ENCODE measurements at regions not wholly inside any gene's neighbourhood (a gene's known extent, or its start where the extent isn't known, plus 50 kb on each side); places are given as distances from the start of the nearest gene placed in this dataset.

DNA sequence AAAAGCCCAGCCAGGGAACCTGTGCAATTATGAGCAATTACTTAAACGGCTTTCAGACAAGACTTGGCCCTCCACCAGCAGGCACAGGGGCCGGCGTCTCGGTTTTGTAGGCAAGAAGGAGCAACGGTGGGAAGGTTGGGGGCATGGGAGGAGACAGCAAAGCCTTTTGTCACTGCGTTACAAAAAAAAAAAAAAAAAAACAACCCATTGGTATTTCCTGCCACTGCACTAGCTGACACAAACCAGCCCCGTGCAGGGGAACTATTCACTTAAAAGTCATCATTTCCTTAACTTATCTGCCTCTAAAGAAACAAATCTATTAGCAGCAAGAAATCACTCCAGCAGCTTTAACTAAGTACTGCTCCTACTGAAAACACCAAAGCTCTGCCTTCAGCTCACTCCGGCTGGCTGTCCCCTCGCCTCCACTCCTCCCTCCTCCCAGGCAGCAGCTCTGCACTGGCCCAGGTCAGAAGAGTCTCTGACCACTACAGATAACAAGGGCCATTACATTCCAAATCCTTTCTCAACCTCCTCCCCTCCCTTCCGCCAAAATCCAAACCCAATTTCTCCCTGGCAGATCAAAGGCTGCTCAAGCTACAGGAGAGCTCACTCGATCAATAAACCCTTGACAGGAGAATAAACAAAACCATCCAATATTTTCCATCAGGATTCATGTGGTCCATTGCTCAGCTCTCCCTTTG is 105.2 kb upstream of the CDKN3 start:
- intact Hi-C loops (cut with micrococcal nuclease), result no loop called here
- ATAC-seq, result no peak
- Histone ChIP-seq H3K36me3 (ENCODE audit: control insufficient read depth in 2 of 3, insufficient read depth in 3 of 3, low read length in 3 of 3) (no peaks in the 10 kb centered on the region), H3K4me1 (ENCODE audit: control insufficient read depth in 2 of 2, insufficient read depth in 2 of 2, low read length in 2 of 2) (no peaks in the 10 kb centered on the region), H3K9me3 (ENCODE audit: control insufficient read depth in 2 of 3, low read length in 3 of 3) (peaks cover 0 to 5% (median 0%) of the 10 kb centered on the region in 3 experiments), H3K27me3 (ENCODE audit: control insufficient read depth in 2 of 2, insufficient read depth in 2 of 2, low read length in 2 of 2) (no peaks in the 10 kb centered on the region), H3K4me3 (ENCODE audit: low read length) (no peak overlapping the region), H3K27ac (ENCODE audit: low read depth, low read length) (no peak overlapping the region)
- Mint-ChIP-seq H3K4me1 (no peaks in the 10 kb centered on the region), H3K27ac (no peak overlapping the region), H3K4me3 (no peak overlapping the region), H3K27me3 (peaks cover 18 to 41% (median 28%) of the 10 kb centered on the region in 5 donors), H3K9me3 (peaks cover 0 to 14% (median 5%) of the 10 kb centered on the region in 11 donors), H3K36me3 (peaks cover 0 to 4% (median 0%) of the 10 kb centered on the region in 5 donors)
- POLR2A ChIA-PET, result no interaction called here
- DNase-seq, result no peak
- CTCF ChIA-PET, result no interaction called here

DNA sequence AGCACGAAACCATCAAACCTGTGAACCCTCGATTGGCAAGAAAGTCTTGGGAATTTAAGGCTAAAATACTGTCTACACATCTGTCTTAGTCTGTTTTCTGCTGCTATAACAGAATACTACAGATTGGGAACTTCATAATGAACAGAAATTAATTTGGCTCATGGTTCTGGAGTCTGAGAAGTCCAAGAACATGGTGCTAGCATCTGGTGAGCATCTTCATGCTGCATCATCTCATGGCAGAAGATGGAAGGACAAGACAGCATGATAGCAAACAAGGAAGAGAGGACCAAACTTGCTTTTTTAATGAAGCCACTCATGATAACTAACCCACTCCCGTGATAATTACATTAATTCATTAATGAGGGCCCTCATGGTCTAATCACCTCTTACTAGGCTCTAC is 102.0 kb upstream of the CDKN3 start:
- DNase-seq (no peak), ATAC-seq (no peak)
- H3K4me3 ChIP-seq (ENCODE audit: low read length), result no peak overlapping the region
- Mint-ChIP-seq H3K4me3 (no peak overlapping the region), H3K36me3 (peaks cover 0 to 4% (median 0%) of the 10 kb centered on the region in 5 donors), H3K27ac (no peak overlapping the region), H3K27me3 (peaks cover 25 to 43% (median 35%) of the 10 kb centered on the region in 5 donors), H3K9me3 (peaks cover 0 to 14% (median 5%) of the 10 kb centered on the region in 11 donors), H3K4me1 (no peaks in the 10 kb centered on the region)
- H3K4me1 ChIP-seq (ENCODE audit: control insufficient read depth in 2 of 2, insufficient read depth in 2 of 2, low read length in 2 of 2), result no peaks in the 10 kb centered on the region
- H3K27me3 ChIP-seq (ENCODE audit: control insufficient read depth in 2 of 2, insufficient read depth in 2 of 2, low read length in 2 of 2), result no peaks in the 10 kb centered on the region
- no peaks in the 10 kb centered on the region for H3K36me3 ChIP-seq (ENCODE audit: control insufficient read depth in 2 of 3, insufficient read depth in 3 of 3, low read length in 3 of 3)
- intact Hi-C loops (cut with micrococcal nuclease), result no loop called here
- ChIA-PET POLR2A (no interaction called here), CTCF (no interaction called here)
- no peak overlapping the region for H3K27ac ChIP-seq (ENCODE audit: low read depth, low read length)
- H3K9me3 ChIP-seq (ENCODE audit: control insufficient read depth in 2 of 3, low read length in 3 of 3), result peaks cover 0 to 5% (median 0%) of the 10 kb centered on the region in 3 experiments

DNA sequence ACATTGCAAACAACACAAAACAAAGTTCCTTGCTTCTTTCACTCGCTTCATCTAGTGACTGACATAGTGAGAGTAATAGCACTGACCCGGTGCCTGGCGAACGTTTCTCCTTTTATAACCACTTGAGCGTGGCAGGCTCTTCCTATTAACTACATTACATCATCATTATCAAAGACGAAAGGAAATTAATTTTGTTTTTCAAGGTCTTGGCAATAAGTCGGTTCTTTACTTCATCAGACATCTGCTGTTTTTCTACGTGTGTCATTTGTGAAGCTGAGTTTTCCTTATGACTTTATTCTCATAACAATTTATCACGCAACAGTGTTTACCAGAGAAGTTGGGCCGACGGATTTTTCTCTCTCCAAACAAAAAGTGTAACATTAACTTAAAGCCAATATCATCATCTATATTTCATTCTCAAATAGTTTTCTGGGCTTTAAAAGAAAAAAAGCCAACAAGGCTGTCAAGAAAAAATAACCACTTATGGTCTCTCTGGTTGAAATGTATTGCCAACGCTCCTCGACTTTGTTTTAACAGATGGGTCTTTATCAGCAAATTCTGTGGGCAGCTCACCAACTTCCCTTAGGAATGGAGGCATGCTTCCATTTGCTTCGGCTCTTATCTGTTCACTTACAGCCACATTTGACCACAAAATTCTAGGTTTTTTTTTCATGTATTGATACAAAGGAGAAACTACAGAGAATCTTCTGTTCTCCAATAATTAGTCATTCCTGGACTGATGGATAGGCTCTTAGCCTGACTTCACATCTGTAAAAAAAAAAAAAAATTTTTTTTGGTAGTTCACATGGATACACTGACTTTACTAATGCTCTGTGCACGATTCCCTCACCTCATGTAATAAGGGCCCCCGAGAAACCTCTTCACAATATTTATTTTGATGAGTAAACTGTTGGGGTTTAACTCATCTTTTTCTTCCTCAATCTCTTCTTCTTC is 97.1 kb upstream of the CDKN3 start:
- CTCF ChIA-PET, result no interaction called here
- Mint-ChIP-seq H3K36me3 (peaks cover 0 to 4% (median 0%) of the 10 kb centered on the region in 5 donors), H3K27ac (no peak overlapping the region), H3K4me1 (no peaks in the 10 kb centered on the region), H3K27me3 (peaks cover 10 to 34% (median 21%) of the 10 kb centered on the region in 5 donors), H3K9me3 (peaks cover 0 to 10% (median 4%) of the 10 kb centered on the region in 11 donors), H3K4me3 (no peak overlapping the region)
- DNase-seq (no peak), ATAC-seq (no peak)
- intact Hi-C loops (cut with micrococcal nuclease), result no loop called here
- Histone ChIP-seq H3K27me3 (ENCODE audit: control insufficient read depth in 2 of 2, insufficient read depth in 2 of 2, low read length in 2 of 2) (no peaks in the 10 kb centered on the region), H3K36me3 (ENCODE audit: control insufficient read depth in 2 of 3, insufficient read depth in 3 of 3, low read length in 3 of 3) (no peaks in the 10 kb centered on the region), H3K4me1 (ENCODE audit: control insufficient read depth in 2 of 2, insufficient read depth in 2 of 2, low read length in 2 of 2) (no peaks in the 10 kb centered on the region), H3K27ac (ENCODE audit: low read depth, low read length) (no peak overlapping the region), H3K9me3 (ENCODE audit: control insufficient read depth in 2 of 3, low read length in 3 of 3) (peaks cover 0 to 2% (median 0%) of the 10 kb centered on the region in 3 experiments), H3K4me3 (ENCODE audit: low read length) (no peak overlapping the region)
- POLR2A ChIA-PET, result no interaction called here

DNA sequence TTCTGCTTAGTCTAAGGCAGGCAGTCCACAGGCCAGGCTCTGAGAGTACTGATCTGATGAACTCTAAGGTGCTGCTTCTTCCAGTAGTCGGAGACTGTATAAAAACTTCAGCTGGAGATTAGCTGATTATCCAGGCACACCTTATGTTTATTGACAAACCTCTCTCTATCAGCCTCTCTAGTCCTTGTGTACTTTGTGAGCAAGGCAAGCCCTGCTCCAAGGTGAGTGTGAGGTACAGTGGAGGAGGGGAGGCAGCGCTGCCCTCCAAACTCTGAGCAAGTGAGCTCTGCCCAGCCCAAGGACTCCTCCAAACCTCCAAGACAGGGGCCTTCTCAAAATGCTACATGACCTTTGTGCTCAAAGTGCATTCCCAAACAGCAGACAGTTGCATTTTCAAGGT is 95.9 kb upstream of the CDKN3 start:
- Histone ChIP-seq H3K36me3 (ENCODE audit: control insufficient read depth in 2 of 3, insufficient read depth in 3 of 3, low read length in 3 of 3) (no peaks in the 10 kb centered on the region), H3K27ac (ENCODE audit: low read depth, low read length) (no peak overlapping the region), H3K27me3 (ENCODE audit: control insufficient read depth in 2 of 2, insufficient read depth in 2 of 2, low read length in 2 of 2) (no peaks in the 10 kb centered on the region), H3K4me3 (ENCODE audit: low read length) (no peak overlapping the region), H3K9me3 (ENCODE audit: control insufficient read depth in 2 of 3, low read length in 3 of 3) (no peaks in the 10 kb centered on the region), H3K4me1 (ENCODE audit: control insufficient read depth in 2 of 2, insufficient read depth in 2 of 2, low read length in 2 of 2) (no peaks in the 10 kb centered on the region)
- Mint-ChIP-seq H3K27ac (no peak overlapping the region), H3K27me3 (peaks cover 7 to 37% (median 22%) of the 10 kb centered on the region in 5 donors), H3K4me3 (no peak overlapping the region), H3K9me3 (peaks cover 0 to 2% (median 0%) of the 10 kb centered on the region in 11 donors), H3K4me1 (no peaks in the 10 kb centered on the region), H3K36me3 (peaks cover 0 to 2% (median 0%) of the 10 kb centered on the region in 5 donors)
- DNase-seq (no peak), ATAC-seq (no peak)
- ChIA-PET CTCF (no interaction called here), POLR2A (no interaction called here)
- intact Hi-C loops (cut with micrococcal nuclease), result no loop called here

DNA sequence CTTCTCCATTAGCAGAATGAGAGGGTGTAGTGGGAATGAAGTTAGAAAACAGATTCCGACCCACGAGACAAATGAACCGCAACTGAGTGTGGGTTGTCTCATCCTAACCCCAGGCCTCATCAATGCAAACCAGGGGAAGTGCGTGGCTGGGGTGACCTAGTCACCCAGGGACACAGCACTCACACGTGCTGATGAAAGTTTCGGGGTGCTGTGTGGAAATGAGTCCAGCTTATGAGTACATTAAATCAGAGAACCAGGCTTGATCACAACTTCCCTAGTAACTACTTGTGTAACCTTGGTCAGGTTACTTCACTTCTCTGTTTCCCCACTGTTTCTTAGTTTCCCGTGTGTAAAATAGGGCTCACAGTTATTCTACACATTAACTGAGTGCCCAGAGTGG is 95.4 kb upstream of the CDKN3 start:
- no peak for DNase-seq
- H3K27me3 Mint-ChIP-seq, result peaks cover 4 to 34% (median 21%) of the 10 kb centered on the region in 5 donors
- intact Hi-C loops (cut with micrococcal nuclease), result no loop called here

DNA sequence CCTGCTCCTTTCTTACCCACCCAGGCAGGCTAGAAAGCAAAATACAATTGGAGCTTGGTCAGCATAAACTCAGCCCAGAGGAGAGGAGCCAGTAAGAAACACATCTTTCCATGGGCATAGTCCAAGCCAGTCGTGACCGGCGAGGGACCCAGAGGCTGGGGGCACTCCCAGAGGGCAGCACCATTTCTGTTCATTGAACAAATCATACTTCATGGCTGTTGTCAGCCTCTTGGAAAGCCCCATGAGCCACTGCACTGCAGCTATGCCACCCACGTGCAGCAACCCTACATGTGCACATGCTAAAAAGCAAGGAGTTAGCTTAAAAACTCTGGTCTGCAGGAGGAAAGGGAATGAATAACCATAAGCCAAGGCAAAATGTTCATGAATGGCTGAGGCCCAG is 90.0 kb upstream of the CDKN3 start:
- Mint-ChIP-seq H3K4me3 (no peak overlapping the region), H3K36me3 (no peaks in the 10 kb centered on the region), H3K4me1 (no peaks in the 10 kb centered on the region), H3K27me3 (peaks cover 0 to 17% (median 8%) of the 10 kb centered on the region in 5 donors), H3K27ac (no peak overlapping the region), H3K9me3 (peaks cover 0 to 2% (median 0%) of the 10 kb centered on the region in 11 donors)
- intact Hi-C loops (cut with micrococcal nuclease), result no loop called here
- no peaks in the 10 kb centered on the region for H3K9me3 ChIP-seq (ENCODE audit: control insufficient read depth in 2 of 3, low read length in 3 of 3)
- no peaks in the 10 kb centered on the region for H3K27me3 ChIP-seq (ENCODE audit: control insufficient read depth in 2 of 2, insufficient read depth in 2 of 2, low read length in 2 of 2)
- ChIA-PET POLR2A (no interaction called here), CTCF (interaction anchor here (0.7 kb wide), 1 partner anchor 466 kb away, joined by 3 read pairs; no protein-coding TSS in a partner anchor)
- no peak overlapping the region for H3K27ac ChIP-seq (ENCODE audit: low read depth, low read length)
- DNase-seq (no peak), ATAC-seq (no peak)
- no peaks in the 10 kb centered on the region for H3K36me3 ChIP-seq (ENCODE audit: control insufficient read depth in 2 of 3, insufficient read depth in 3 of 3, low read length in 3 of 3)
- no peak overlapping the region for H3K4me3 ChIP-seq (ENCODE audit: low read length)
- H3K4me1 ChIP-seq (ENCODE audit: control insufficient read depth in 2 of 2, insufficient read depth in 2 of 2, low read length in 2 of 2), result no peaks in the 10 kb centered on the region

More for the DNA sequence above, 95.4 kb upstream of the CDKN3 start:
- CTCF ChIA-PET, result no interaction called here
- POLR2A ChIA-PET, result no interaction called here
- H3K9me3 Mint-ChIP-seq, result peaks cover 0 to 2% (median 0%) of the 10 kb centered on the region in 11 donors
- ATAC-seq, result peak; percentile 29
- no peak overlapping the region for H3K4me3 Mint-ChIP-seq
- Histone ChIP-seq H3K4me1 (ENCODE audit: control insufficient read depth in 2 of 2, insufficient read depth in 2 of 2, low read length in 2 of 2) (no peaks in the 10 kb centered on the region), H3K27ac (ENCODE audit: low read depth, low read length) (no peak overlapping the region), H3K4me3 (ENCODE audit: low read length) (no peak overlapping the region), H3K36me3 (ENCODE audit: control insufficient read depth in 2 of 3, insufficient read depth in 3 of 3, low read length in 3 of 3) (no peaks in the 10 kb centered on the region), H3K9me3 (ENCODE audit: control insufficient read depth in 2 of 3, low read length in 3 of 3) (no peaks in the 10 kb centered on the region), H3K27me3 (ENCODE audit: control insufficient read depth in 2 of 2, insufficient read depth in 2 of 2, low read length in 2 of 2) (no peaks in the 10 kb centered on the region)
- no peaks in the 10 kb centered on the region for H3K36me3 Mint-ChIP-seq
- H3K4me1 Mint-ChIP-seq, result no peaks in the 10 kb centered on the region
- no peak overlapping the region for H3K27ac Mint-ChIP-seq

All from naive thymus-derived CD4-positive, alpha-beta T cell (primary cell).